Limb (tissue), 2 donors: ENCODE measurements at regions not wholly inside any gene's neighbourhood (a gene's known extent, or its start where the extent isn't known, plus 50 kb on each side); places are given as distances from the start of the nearest gene placed in this dataset.

Experiments used
- DNase-seq, 2 donors: peaks; one replicate each; pipeline ENCODE4 v3.0.0-alpha.2; 2016; ENCODE audit errors: extremely low spot score in 2 of 2

- DNase-seq: no peak
Observed at GRCh38 chr9:90340421-90340820, 302.2 kb downstream of the DIRAS2 start.

DNA sequence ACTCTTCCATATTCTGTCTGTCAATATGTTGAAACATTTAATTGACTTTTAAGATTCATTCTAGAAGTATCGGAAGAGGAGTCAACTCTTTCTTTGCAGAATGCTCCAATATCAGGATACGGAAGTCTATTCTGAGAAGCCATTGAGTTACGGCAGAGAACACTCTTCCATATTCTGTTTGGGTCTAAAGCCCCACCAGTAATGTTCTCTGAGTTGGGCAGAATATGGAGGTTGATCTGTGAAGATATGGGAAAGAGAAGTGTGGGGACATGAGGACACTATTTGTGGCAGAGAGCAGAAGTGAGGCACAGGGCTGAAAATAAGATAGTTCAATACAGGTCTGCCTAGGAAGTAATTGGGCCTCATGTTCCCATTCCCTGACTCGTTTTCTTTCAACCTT, 300.0 kb downstream of the DIRAS2 start:
- DNase-seq: no peak

GRCh38 chr9:90343366-90343765, 299.3 kb downstream of the DIRAS2 start:
- peak in 1 of 2 donors; percentile 14 for DNase-seq

- no peak for DNase-seq
Observed at GRCh38 chr9:90343991-90344390, 298.6 kb downstream of the DIRAS2 start.

DNA sequence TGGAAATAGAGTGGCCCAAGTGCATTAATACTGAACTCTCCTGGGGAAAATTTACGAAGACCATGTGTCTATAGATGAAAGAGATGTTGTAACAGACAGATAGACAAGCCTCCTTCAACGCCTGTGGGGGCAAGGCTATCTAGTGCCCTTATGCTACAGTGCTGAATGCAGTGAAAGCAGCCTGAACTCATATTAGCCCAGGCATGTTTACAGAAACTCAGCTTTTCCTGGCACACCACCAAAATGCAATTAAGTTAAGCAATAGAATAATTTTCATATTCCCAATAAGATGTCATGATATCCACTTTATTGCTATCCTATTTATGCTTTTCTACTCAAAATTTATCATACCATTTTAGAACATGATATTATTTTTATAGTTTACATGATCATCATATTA, 277.0 kb downstream of the DIRAS2 start:
- DNase-seq: no peak

GRCh38 chr9:90368241-90368640, 274.4 kb downstream of the DIRAS2 start:
- DNase-seq: no peak

DNA sequence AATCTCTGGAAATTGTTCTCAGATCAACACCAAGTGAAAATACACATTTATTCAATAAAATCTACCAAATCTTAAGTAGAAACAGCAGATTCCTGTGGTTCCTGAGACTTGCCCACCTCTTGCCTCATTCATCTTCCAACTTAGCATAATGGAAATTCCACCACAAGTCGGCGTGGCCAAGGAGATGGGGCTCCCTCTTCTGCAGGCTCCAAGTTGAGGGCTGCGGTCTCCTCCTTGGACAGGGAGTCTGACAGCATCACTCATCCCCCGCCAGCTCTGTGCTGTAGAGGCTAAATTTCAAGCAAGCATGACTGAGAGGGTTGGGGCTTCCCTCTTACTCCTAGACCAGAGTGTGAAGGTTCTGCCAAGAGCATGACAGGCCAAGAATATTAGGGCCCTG, 273.7 kb downstream of the DIRAS2 start:
- DNase-seq: no peak

- DNase-seq: no peak
Observed at GRCh38 chr9:90379771-90380170, 262.9 kb downstream of the DIRAS2 start.

DNA sequence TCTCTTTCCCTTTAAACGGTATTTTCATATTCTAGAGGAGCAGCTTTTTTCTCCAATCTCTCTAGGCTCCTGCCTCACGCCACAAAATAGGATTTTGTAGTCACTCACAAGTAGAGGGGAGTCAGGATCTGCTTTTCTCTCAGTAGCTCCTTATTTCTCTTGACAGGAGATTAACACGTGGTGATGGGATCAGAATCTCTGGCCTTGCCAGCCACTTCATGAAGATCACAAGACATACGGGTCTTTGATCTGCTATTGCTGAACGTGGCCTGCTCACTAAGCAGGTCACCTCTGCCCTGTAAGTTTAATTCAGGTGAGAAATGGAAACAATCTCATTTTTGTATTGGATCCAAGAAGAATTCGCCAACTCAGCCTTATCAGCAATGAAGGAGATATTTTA, 257.5 kb downstream of the DIRAS2 start:
- DNase-seq: no peak

- DNase-seq: no peak
Observed at GRCh38 chr9:90393365-90394152, 249.1 kb downstream of the DIRAS2 start.

- no peak for DNase-seq
Observed at GRCh38 chr9:90394871-90395270, 247.8 kb downstream of the DIRAS2 start.

DNA sequence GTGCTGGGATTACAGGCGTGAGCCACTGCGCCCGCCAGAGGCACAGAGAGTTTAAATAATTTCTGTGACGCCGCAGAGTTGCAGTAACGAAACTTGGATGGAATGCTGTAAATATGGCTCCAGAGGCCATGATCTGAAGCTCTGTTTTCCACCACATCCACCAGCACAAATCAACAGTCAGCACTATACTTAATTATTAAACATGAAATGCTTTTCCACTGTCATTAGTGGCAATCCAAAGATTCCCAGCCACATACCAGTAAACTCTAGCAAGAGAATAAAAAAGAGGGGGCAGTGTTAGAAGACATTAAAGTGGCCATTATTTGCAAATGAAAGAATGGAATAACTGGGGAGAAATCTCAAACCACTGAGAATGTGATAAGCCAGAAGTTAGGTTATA, 242.5 kb downstream of the DIRAS2 start:
- DNase-seq: no peak

GRCh38 chr9:90408659-90409058, 234.0 kb downstream of the DIRAS2 start:
- no peak for DNase-seq

DNA sequence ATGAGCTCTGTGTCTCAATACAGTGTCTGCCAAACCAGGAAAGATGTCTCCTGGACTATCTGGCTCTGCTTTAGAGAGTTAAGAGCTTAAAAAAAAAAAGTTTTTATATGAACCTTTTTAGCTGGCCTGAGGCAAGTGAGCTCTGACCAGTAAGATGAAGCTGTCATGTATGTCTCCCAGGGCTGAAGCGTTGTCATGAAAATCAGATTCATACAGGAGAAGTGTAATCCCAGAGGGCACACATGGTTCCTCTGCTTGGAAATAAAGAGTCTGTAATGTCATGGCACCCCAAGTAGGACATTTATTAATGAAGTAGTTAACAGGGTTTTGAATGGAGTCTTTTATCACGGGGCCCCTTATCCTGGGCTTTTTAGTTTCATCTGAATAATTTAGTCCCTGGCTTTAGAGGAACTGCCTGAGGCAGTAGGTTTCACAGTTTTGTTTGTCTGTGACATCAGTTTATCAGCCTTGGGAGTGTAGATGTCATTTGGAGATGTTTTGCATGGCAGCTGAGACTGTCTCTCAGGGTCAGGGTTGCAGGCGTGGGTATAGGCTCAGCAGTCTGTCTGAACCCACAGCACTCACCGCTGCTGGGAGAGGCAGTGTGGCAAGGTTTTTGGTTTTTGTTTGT, 223.3 kb downstream of the DIRAS2 start:
- no peak for DNase-seq

DNA sequence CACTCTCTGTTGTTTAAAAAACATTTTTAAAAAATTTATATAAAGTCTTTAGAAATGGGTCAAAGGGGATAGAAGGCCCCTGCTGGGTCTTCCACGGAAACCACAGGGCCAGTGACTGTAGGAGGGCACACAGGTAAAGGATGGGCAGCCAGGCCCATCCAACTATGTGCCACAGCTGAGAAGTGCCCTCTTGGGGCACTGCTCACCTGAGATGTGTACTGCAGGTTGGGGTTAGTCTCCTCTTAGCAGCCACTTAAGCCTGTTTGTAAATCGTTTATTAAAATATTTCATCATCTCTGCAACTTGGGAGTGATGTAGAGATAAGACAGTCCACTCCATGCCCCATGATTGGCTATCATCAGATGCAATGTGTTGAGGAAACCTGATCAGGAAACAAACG, 222.4 kb downstream of the DIRAS2 start:
- DNase-seq: no peak

GRCh38 chr9:90420768-90421513, 221.7 kb downstream of the DIRAS2 start:
- no peak for DNase-seq

DNA sequence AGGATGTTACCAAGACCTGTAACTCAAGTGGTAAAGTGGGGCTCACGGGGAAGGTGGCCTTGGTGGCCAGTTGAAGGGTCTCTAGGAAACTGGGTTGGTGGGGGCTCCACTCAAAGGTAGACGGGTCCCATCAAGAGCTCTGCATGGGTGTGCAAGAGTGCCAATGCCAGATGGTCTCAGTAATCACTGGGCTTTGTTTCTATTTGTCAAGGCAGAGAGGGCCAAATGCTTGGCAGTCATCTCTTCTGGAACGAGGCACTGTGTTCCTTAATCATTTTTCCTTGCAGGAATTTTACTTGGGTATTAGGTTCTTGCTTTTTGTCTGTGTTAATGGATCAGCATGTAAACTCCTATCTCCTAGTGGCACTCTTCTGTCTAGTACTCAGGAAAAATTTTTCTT, 220.8 kb downstream of the DIRAS2 start:
- no peak for DNase-seq

DNA sequence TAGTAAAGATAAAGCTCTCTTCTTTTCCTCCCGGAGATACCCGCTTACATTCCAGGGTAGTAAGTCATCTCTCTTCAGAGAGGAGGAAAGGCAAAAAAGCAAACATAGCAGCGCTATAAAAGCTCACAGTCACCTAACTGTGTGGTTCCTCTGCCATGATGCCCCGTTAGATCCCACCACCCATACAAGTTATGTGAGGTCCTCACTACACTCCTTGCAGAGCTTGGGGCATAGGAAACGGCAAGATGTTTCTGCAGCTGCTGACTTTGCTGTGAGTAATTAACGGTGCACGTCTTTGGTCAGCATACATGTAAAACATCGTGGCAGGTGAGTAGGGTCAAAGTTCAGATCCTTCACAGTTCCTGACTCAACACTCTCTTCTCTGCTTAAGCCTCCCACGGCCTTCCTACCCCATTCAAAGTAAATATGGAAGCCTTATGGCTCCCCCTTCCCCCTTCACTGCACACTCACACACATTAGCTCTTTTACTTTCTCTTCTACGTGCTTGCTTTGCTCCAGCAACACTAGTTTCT, 218.9 kb downstream of the DIRAS2 start:
- no peak for DNase-seq

- DNase-seq: no peak
Observed at GRCh38 chr9:90428517-90428916, 214.1 kb downstream of the DIRAS2 start.

- DNase-seq: no peak
Observed at GRCh38 chr9:90432951-90433350, 209.7 kb downstream of the DIRAS2 start.

- DNase-seq: peak; percentile 18 to 66
Observed at GRCh38 chr9:90433398-90433941, 209.2 kb downstream of the DIRAS2 start.

- DNase-seq: no peak
Observed at GRCh38 chr9:90441814-90442213, 200.8 kb downstream of the DIRAS2 start.
